Ishikawa (cell line): ENCODE measurements at regions not wholly inside any gene's neighbourhood (a gene's known extent, or its start where the extent isn't known, plus 50 kb on each side); places are given as distances from the start of the nearest gene placed in this dataset.

Source experiments
- CEBPB ChIP-seq: IDR thresholded peaks from 2 replicates; pipeline ENCODE4 v1.6.1; 2012
- EP300 ChIP-seq: IDR thresholded peaks from 2 replicates; pipeline ENCODE4 v1.6.1; 2012; ENCODE audit warnings: borderline replicate concordance
- RAD21 ChIP-seq: IDR thresholded peaks from 2 replicates; pipeline ENCODE4 v1.6.1; 2012; ENCODE audit warnings: low read depth
- REST ChIP-seq: IDR thresholded peaks from 2 replicates; pipeline ENCODE4 v1.6.1; 2012; ENCODE audit warnings: low read depth, mild to moderate bottlenecking
- TAF1 ChIP-seq: IDR thresholded peaks from 2 replicates; pipeline ENCODE4 v1.6.1; 2012; ENCODE audit warnings: low read depth, mild to moderate bottlenecking
- TEAD4 ChIP-seq: IDR thresholded peaks from 2 replicates; pipeline ENCODE4 v1.6.1; 2012
- YY1 ChIP-seq: IDR thresholded peaks from 2 replicates; pipeline ENCODE4 v1.6.1; 2012; ENCODE audit warnings: low read depth
- ZBTB7A ChIP-seq: IDR thresholded peaks from 2 replicates; pipeline ENCODE4 v1.6.1; 2012; ENCODE audit warnings: low read depth

- TF ChIP-seq RAD21 (no peak), REST (no peak), ZBTB7A (no peak), YY1 (no peak), EP300 (no peak), TEAD4 (no peak), CEBPB (no peak), TAF1 (no peak)
These were observed 455.9 kb upstream of the HS6ST1 start for GRCh38 chr2:128774320-128775216.
